ENCODE measurements at regions not wholly inside any gene's neighbourhood (a gene's known extent, or its start where the extent isn't known, plus 50 kb on each side); places are given as distances from the start of the nearest gene placed in this dataset.

- DNase-seq (ENCODE audit: low spot score) (no peak), ATAC-seq (no peak)
- H3K27me3 Mint-ChIP-seq (ENCODE audit: low read depth) = no peaks in the 10 kb centered on the region
- no peak overlapping the region for H3K27ac Mint-ChIP-seq
- TF ChIP-seq, protein P1, sequence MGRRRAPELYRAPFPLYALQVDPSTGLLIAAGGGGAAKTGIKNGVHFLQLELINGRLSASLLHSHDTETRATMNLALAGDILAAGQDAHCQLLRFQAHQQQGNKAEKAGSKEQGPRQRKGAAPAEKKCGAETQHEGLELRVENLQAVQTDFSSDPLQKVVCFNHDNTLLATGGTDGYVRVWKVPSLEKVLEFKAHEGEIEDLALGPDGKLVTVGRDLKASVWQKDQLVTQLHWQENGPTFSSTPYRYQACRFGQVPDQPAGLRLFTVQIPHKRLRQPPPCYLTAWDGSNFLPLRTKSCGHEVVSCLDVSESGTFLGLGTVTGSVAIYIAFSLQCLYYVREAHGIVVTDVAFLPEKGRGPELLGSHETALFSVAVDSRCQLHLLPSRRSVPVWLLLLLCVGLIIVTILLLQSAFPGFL (CRISPR knock-in tag; IDR thresholded peaks at IDR 0.05; ENCODE audit: borderline replicate concordance) = no peak
- no peak for TF ChIP-seq GABPB1 (CRISPR knock-in tag; IDR thresholded peaks at IDR 0.05)
- no peak for TF ChIP-seq ZNF232 (CRISPR knock-in tag; IDR thresholded peaks at IDR 0.05)
- TF ChIP-seq GRHL2 (CRISPR knock-in tag; IDR thresholded peaks at IDR 0.05; ENCODE audit: insufficient replicate concordance, severe bottlenecking) = no peak
- TF ChIP-seq, protein P2, sequence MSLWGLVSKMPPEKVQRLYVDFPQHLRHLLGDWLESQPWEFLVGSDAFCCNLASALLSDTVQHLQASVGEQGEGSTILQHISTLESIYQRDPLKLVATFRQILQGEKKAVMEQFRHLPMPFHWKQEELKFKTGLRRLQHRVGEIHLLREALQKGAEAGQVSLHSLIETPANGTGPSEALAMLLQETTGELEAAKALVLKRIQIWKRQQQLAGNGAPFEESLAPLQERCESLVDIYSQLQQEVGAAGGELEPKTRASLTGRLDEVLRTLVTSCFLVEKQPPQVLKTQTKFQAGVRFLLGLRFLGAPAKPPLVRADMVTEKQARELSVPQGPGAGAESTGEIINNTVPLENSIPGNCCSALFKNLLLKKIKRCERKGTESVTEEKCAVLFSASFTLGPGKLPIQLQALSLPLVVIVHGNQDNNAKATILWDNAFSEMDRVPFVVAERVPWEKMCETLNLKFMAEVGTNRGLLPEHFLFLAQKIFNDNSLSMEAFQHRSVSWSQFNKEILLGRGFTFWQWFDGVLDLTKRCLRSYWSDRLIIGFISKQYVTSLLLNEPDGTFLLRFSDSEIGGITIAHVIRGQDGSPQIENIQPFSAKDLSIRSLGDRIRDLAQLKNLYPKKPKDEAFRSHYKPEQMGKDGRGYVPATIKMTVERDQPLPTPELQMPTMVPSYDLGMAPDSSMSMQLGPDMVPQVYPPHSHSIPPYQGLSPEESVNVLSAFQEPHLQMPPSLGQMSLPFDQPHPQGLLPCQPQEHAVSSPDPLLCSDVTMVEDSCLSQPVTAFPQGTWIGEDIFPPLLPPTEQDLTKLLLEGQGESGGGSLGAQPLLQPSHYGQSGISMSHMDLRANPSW (CRISPR knock-in tag; conservative IDR thresholded peaks at IDR 0.05; ENCODE audit: low read depth) = no peak
- TF ChIP-seq CDX4 (CRISPR knock-in tag; IDR thresholded peaks at IDR 0.05; ENCODE audit: borderline replicate concordance) = no peak
- no peak for TF ChIP-seq NFE2L1 (CRISPR knock-in tag; IDR thresholded peaks at IDR 0.05)
- TF ChIP-seq ZNF416 (CRISPR knock-in tag; IDR thresholded peaks at IDR 0.05) = no peak
- TF ChIP-seq EMX1 (CRISPR knock-in tag; IDR thresholded peaks at IDR 0.05) = no peak
- TF ChIP-seq, protein P3, sequence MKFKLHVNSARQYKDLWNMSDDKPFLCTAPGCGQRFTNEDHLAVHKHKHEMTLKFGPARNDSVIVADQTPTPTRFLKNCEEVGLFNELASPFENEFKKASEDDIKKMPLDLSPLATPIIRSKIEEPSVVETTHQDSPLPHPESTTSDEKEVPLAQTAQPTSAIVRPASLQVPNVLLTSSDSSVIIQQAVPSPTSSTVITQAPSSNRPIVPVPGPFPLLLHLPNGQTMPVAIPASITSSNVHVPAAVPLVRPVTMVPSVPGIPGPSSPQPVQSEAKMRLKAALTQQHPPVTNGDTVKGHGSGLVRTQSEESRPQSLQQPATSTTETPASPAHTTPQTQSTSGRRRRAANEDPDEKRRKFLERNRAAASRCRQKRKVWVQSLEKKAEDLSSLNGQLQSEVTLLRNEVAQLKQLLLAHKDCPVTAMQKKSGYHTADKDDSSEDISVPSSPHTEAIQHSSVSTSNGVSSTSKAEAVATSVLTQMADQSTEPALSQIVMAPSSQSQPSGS (CRISPR knock-in tag; IDR thresholded peaks at IDR 0.05; ENCODE audit: borderline replicate concordance, low read depth) = no peak
- no peak for TF ChIP-seq NFATC4 (CRISPR knock-in tag; IDR thresholded peaks at IDR 0.05)
- TF ChIP-seq ARID4B (CRISPR knock-in tag; IDR thresholded peaks at IDR 0.05; ENCODE audit: borderline replicate concordance) = no peak
- no peak for TF ChIP-seq IRF1 (CRISPR knock-in tag; IDR thresholded peaks at IDR 0.05)
- POLR2A ChIA-PET = interaction anchor here (0.6 kb wide), 1 partner anchor 85 kb away, joined by 4 read pairs; no protein-coding TSS in a partner anchor
- no peak overlapping the region for H3K4me3 Mint-ChIP-seq
- H3K36me3 Mint-ChIP-seq = peaks cover 45% of the 10 kb centered on the region
- CTCF ChIA-PET = no interaction called here
- H3K4me1 Mint-ChIP-seq = no peaks in the 10 kb centered on the region
- peaks cover 51% of the 10 kb centered on the region for H3K9me3 Mint-ChIP-seq
Observed at GRCh38 chr1:238745069-238745468, 641.3 kb upstream of the CHRM3 start.

- H3K27me3 Mint-ChIP-seq (ENCODE audit: low read depth) = no peaks in the 10 kb centered on the region
- TF ChIP-seq ZBTB21 (CRISPR knock-in tag; IDR thresholded peaks at IDR 0.05; ENCODE audit: borderline replicate concordance) (no peak), HMGA2 (CRISPR knock-in tag; IDR thresholded peaks at IDR 0.05) (no peak), IRF1 (CRISPR knock-in tag; IDR thresholded peaks at IDR 0.05) (no peak), NR2C2 (CRISPR knock-in tag; IDR thresholded peaks at IDR 0.05) (no peak), MYBL2 (CRISPR knock-in tag; IDR thresholded peaks at IDR 0.05) (no peak), KAT7 (CRISPR knock-in tag; IDR thresholded peaks at IDR 0.05; ENCODE audit: borderline replicate concordance) (no peak), ZNF671 (CRISPR knock-in tag; IDR thresholded peaks at IDR 0.05) (no peak)
- TF ChIP-seq, protein P1 (CRISPR knock-in tag; IDR thresholded peaks at IDR 0.05; ENCODE audit: borderline replicate concordance) = no peak
- TF ChIP-seq, protein P4, sequence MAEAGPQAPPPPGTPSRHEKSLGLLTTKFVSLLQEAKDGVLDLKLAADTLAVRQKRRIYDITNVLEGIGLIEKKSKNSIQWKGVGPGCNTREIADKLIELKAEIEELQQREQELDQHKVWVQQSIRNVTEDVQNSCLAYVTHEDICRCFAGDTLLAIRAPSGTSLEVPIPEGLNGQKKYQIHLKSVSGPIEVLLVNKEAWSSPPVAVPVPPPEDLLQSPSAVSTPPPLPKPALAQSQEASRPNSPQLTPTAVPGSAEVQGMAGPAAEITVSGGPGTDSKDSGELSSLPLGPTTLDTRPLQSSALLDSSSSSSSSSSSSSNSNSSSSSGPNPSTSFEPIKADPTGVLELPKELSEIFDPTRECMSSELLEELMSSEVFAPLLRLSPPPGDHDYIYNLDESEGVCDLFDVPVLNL (CRISPR knock-in tag; IDR thresholded peaks at IDR 0.05; ENCODE audit: borderline replicate concordance, low read depth) = no peak
- ChIA-PET CTCF (interaction anchor here (0.6 to 1.7 kb wide), 2 partner anchors 28 to 186 kb away, joined by 3 to 7 read pairs; no protein-coding TSS in a partner anchor), POLR2A (no interaction called here)
- H3K4me1 Mint-ChIP-seq = peaks cover 7% of the 10 kb centered on the region
- DNase-seq (ENCODE audit: low spot score) = no peak
- peak; percentile 57; the same call in 1 of the 2 replicates for ATAC-seq
- H3K27ac Mint-ChIP-seq = 0 out of 2 replicates have a peak overlapping the region, but pooled peaks have one; percentile 52
- peaks cover 8% of the 10 kb centered on the region; the same call in 1 of the 2 replicates for H3K36me3 Mint-ChIP-seq
- peaks cover 11% of the 10 kb centered on the region for H3K9me3 Mint-ChIP-seq
- no peak overlapping the region for H3K4me3 Mint-ChIP-seq
Observed at GRCh38 chr1:238738892-238739291, 647.5 kb upstream of the CHRM3 start.
